GM21447 (cell line): ENCODE measurements at regions not wholly inside any gene's neighbourhood (a gene's known extent, or its start where the extent isn't known, plus 50 kb on each side); places are given as distances from the start of the nearest gene placed in this dataset.
"Not testable (repeated sequence)": the region's sequence is repeated elsewhere in the genome, so short reads cannot be mapped to it uniquely, and the experiment has no call there.

Experiments used
- ATAC-seq: cut with Tn5 transposase; IDR thresholded peaks from one replicate; pipeline ENCODE4 v1.9.1; 2021; ENCODE audit not compliant: unreplicated experiment

GRCh38 chr14:87443787-87444186 lies 549.2 kb downstream of the GALC start:
- ATAC-seq, result no peak

DNA sequence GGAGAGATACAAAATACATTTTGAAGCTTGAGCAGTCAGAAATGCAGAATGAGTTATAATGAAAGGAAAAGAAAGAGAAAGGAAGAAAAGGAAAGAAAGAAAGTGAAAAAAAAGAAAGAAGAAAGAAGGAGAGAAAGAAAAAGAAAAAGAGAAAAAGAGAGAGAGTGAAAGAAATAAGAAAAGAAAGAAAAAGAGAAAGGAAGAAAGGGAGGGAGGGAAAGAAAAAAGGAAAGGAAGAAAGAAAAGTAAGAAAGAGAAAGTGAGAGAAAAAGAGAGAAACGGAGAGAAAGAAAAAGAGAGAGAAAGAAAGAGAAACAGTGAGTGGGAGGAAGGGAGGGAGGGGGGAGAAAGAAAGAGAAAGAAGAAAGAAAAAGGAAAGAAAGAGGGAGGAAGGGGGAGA lies 549.9 kb downstream of the GALC start:
- ATAC-seq, result no peak

GRCh38 chr14:87437158-87437557 lies 555.8 kb downstream of the GALC start:
- ATAC-seq, result no peak

DNA sequence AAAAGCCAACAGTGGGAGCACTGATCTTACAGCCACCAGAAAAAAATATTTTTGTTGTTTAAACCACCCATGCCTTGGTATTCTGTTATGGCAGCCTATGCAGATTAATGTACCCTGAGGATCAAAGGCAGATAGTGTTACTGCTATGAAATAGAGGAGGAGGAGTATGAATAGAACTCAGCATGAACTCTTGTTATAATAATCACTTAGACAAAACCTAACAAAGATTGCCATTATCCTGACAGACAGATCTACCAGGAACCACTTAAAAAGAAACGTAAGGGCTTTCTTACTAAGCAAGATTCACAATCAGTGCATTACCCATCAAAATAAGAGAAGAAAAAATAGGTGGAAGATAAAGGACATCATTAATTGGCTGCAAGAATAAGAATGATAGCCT lies 558.3 kb downstream of the GALC start:
- no peak for ATAC-seq

GRCh38 chr14:87434011-87434410 lies 559.0 kb downstream of the GALC start:
- ATAC-seq, result no peak

GRCh38 chr14:87432698-87433097 lies 560.3 kb downstream of the GALC start:
- no peak for ATAC-seq

- ATAC-seq, result no peak
Observed at GRCh38 chr14:87430810-87431209, 562.2 kb downstream of the GALC start.

DNA sequence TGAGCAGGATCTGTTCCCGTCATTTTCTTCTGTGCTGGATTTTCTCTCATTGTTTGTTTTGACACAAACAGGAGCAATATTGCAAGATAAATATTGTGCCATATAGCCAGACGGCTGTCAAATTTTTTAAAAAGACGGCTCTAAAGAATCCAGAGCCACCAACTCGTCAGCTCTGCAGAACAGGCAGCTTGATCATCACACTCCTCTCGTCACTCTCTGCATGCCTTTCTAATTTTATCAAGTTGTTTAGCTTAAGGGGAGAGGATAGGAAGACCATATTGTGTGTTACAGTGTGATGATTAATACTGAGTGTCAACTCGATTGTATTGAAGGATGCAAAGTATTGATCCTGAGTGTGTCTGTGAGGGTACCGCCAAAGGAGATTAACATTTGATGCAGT lies 562.8 kb downstream of the GALC start:
- ATAC-seq, result no peak

DNA sequence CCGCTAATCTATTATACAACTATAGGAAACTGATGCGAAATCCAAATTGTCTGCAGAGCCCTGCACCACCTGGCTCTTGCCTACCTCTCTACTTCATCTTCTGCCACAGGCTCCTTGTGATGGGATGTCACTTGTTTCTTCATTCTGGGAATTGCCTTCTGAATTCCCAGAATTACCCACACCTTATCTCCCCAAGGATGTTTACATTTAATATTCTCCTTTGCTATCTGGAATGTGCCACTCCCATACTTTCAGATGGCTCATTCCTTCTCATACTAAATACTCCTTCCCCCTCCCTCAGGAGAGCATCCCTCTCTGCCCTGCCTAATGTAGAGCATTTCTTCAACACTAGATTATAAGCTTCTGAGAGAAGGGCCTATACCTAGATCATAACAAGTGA lies 573.1 kb downstream of the GALC start:
- no peak for ATAC-seq

DNA sequence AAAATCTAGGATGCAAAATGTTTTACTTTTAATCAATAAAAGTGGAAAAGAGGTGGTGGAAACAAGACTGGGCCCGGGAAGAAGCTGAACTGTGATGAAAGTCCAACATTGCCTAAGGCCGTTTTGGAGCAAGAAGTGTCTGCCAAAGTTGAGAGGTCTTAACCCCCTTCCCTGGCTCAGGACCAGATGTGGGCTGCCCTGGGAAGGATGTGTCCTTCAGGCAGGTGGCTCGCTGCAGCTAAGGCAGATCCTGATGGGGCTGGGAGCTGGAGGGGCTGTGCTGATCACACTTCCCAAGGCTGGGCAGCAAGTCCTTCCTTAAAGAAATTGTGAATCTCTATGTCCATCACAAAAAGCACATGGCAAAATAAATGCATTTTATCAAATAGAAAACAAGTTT lies 581.6 kb downstream of the GALC start:
- ATAC-seq, result no peak

DNA sequence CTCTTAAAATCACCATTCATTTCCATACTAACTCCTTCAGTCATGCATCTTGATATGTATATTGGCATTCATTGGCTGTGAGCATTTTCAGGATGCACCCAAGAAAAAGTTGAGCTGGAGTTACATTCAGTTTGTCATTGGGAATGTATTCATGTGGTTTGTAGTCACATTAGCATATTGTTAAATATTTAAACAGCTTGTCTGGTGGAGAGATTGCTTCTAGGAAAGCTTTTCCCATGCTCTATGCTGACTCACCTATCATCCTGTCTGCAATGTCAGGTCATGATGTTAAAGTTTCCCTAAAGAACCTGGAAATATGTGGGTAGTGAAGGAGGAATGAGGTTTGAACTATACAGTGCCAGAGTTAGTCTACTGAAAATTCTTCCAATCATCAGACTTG lies 583.6 kb downstream of the GALC start:
- no peak for ATAC-seq

DNA sequence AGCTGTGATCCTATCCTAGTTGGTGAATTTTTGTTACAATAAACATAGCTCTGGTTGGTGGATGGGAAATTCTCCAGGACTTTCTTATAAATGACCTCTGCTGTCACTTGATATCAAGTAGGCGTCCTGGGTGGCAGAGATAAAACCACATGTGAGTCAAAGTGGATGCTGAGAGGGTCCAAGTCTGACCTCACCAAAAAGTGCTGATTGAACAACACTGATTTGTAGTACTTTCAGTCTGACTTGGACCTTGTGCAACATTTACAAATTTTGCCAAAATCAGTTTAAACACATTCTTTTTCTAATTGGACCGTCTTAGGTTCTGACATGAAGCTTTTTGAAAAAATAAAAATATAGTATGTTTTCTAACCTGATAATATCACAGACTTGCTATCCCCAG lies 585.6 kb downstream of the GALC start:
- ATAC-seq, result no peak

DNA sequence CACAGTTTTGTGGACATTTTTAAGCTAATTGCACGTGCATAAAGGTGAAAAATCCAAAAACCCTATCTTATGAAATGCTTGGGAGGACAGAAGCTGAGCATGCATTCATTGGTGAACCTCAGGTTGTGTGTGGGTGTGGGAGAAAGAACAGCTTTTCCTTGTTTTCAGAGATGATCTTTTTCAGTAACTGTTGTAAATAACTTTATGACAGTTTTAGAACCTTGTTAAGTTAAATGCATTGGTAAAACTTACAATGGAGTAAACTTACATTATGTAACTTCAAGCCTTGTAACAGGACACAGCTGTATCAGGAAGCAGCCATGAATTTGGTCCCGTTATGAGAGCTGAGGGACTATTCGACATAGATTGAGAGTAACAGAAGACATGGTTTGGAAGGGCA lies 587.4 kb downstream of the GALC start:
- no peak for ATAC-seq

DNA sequence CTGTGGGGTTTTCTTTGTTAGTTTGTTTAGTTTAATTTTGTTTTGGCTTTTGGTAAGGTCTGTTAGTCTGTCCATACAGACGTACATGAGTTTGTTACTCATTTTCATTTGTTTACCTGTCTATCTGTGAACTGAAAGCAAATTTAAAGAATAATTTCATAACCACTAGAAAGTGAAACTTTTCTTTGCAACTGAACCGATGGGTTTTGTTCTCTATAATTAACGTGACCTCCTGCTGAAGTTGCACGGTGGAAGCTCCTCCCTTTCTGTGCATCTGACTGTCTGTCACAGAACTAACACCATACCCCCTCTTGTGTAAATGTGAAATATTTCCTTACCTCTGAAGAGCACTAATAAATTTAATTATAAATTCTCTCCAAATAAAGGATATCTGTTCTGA lies 595.5 kb downstream of the GALC start:
- no peak for ATAC-seq

GRCh38 chr14:87391066-87391465 lies 601.9 kb downstream of the GALC start:
- ATAC-seq, result no peak

- ATAC-seq, result no peak
Observed at GRCh38 chr14:87388946-87389345, 604.0 kb downstream of the GALC start.

DNA sequence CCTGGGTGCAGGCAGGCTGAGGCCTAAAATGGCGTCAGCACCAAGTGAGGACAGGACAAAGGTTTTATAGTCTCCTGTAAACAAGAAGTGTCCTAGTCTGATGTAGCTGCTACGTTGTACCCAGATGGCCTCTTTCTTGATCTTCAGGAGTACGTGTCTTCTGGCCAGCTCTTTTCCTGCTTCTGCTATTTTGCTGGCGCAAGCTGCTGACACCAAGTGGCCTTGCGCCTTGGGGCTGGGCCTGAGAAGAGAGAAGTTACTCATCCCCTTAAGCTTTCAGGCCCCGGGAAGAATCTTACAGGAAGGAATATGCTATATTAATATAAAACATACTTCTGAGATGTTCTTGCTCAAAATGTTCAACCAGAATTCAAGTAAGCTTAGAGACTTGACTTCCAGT lies 605.2 kb downstream of the GALC start:
- no peak for ATAC-seq

DNA sequence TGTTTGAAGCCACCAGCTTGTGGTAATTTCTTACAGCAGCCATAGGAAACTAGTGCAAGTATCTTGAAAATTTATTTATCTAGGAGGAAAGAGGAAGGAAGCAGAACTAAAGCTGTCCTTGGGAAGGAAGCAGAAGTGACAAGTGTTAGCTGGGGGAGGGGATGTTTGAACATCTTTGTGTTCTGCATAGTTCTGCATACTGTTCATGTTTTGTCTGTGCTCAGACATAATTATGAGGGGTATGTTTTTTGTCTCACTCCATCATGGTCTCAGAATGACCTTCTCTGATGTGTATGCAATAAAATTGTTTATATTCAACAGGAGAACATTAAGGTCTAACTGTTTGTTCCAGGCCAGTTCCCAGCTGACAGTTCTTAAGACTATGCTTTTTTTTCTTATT lies 606.5 kb downstream of the GALC start:
- no peak for ATAC-seq

GRCh38 chr14:87380054-87380453 lies 612.9 kb downstream of the GALC start:
- no peak for ATAC-seq

DNA sequence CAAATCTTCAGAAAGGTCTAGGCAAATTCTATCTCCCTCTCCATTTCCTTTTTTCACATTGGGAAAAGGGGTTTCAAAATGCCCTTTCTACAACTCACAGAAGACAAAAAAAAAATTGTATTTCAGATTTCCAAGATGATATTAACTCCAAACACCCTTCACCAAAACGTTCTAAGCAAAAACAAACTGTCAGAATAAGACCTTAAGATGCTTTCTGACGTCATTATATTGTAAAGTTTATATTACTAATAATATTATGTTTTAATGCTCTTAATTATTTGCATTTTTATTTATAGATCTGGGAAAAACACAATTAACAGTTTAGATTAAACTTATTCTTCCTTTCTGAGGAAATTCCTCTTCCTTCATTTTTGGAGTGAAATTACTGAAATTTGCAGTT lies 624.2 kb downstream of the GALC start:
- no peak for ATAC-seq

DNA sequence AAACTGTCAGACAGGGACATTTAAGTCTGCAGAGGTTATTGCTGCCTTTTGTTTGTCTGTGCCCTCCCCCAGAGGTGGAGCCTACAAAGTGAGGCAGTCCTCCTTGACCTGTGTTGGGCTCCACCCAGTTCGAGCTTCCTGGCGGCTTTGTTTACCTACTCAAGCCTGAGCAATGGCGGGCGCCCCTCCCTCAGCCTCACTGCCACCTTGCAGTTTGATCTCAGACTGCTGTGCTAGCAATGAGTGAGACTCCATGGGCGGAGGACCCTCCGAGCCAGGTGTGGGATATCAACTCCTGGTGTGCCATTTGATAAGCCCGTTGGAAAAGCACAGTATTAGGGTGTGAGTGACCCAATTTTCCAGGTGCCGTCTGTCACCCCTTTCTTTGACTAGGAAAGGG lies 632.7 kb downstream of the GALC start:
- ATAC-seq, result not testable (repeated sequence)

GRCh38 chr14:87351007-87351406 lies 642.0 kb downstream of the GALC start:
- no peak for ATAC-seq

DNA sequence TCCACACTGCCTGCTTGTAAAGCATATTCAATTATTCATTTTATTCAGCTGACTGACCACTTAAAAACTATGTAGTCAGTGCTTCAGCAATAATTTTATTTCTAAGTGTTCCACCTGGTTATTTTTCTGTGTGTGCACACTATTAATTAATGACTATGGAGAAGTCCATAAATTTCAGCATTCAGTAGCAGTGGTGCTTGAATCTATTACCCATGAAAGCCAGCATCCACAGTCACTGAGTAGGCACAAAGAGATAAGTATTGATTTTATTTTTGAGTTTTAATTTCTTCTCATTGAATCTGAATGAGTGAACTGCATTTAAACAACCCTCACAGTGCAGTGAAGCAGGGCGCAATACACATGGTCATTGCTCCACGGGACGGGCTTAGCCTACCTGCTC lies 643.1 kb downstream of the GALC start:
- ATAC-seq, result no peak

GRCh38 chr14:87343652-87344051 lies 649.3 kb downstream of the GALC start:
- no peak for ATAC-seq
